Stimulated activated CD8-positive, alpha-beta memory T cell treated with anti-CD3 and anti-CD28 coated beads, Interleukin-12 subunit alpha, Interleukin-12 subunit beta, amount 100 ng/mL, for 1 hour (primary cell): ENCODE measurements at regions not wholly inside any gene's neighbourhood (a gene's known extent, or its start where the extent isn't known, plus 50 kb on each side); places are given as distances from the start of the nearest gene placed in this dataset.

ENCODE experiments used
- DNase-seq: peaks from one replicate; pipeline ENCODE4 v3.0.0-alpha.2; 2020; ENCODE audit warnings: low read depth

GRCh38 chrX:124836786-124837185, 482.9 kb upstream of the TEX13C start:
- DNase-seq, result no peak

- DNase-seq, result no peak
Observed at GRCh38 chrX:124842205-124842604, 477.5 kb upstream of the TEX13C start.

- DNase-seq, result no peak
Observed at GRCh38 chrX:124860736-124861135, 458.9 kb upstream of the TEX13C start.

- DNase-seq, result no peak
Observed at GRCh38 chrX:124862301-124862700, 457.4 kb upstream of the TEX13C start.

- DNase-seq, result no peak
Observed at GRCh38 chrX:124863303-124863702, 456.4 kb upstream of the TEX13C start.

- DNase-seq, result no peak
Observed at GRCh38 chrX:124887572-124887971, 432.1 kb upstream of the TEX13C start.

GRCh38 chrX:124895947-124896346, 423.7 kb upstream of the TEX13C start:
- DNase-seq, result no peak

GRCh38 chrX:124902953-124903352, 416.7 kb upstream of the TEX13C start:
- DNase-seq, result no peak

GRCh38 chrX:124910611-124911010, 409.1 kb upstream of the TEX13C start:
- DNase-seq, result no peak

- DNase-seq, result no peak
Observed at GRCh38 chrX:124917011-124917410, 402.7 kb upstream of the TEX13C start.

GRCh38 chrX:124925681-124926080, 394.0 kb upstream of the TEX13C start:
- no peak for DNase-seq

GRCh38 chrX:124931241-124931640, 388.4 kb upstream of the TEX13C start:
- DNase-seq, result no peak

GRCh38 chrX:124931958-124932357, 387.7 kb upstream of the TEX13C start:
- DNase-seq, result no peak

- DNase-seq, result no peak
Observed at GRCh38 chrX:124938715-124939114, 381.0 kb upstream of the TEX13C start.

GRCh38 chrX:124940531-124940930, 379.1 kb upstream of the TEX13C start:
- no peak for DNase-seq

- no peak for DNase-seq
Observed at GRCh38 chrX:124954402-124954801, 365.3 kb upstream of the TEX13C start.

GRCh38 chrX:124960454-124960853, 359.2 kb upstream of the TEX13C start:
- DNase-seq, result no peak

- DNase-seq, result no peak
Observed at GRCh38 chrX:124963717-124964116, 356.0 kb upstream of the TEX13C start, which contains the start of gene TENM1. TENM1 (minus strand) TSS chrX:124963817.

GRCh38 chrX:124975456-124975855, 344.2 kb upstream of the TEX13C start:
- DNase-seq, result no peak

- DNase-seq, result no peak
Observed at GRCh38 chrX:124981420-124981819, 338.3 kb upstream of the TEX13C start.

- no peak for DNase-seq
Observed at GRCh38 chrX:124984140-124984813, 335.4 kb upstream of the TEX13C start.

- no peak for DNase-seq
Observed at GRCh38 chrX:124986284-124986683, 333.4 kb upstream of the TEX13C start.

- no peak for DNase-seq
Observed at GRCh38 chrX:124993735-124994134, 325.9 kb upstream of the TEX13C start.

- no peak for DNase-seq
Observed at GRCh38 chrX:124994404-124994803, 325.3 kb upstream of the TEX13C start.
